HG02852 (cell line): ENCODE measurements at regions not wholly inside any gene's neighbourhood (a gene's known extent, or its start where the extent isn't known, plus 50 kb on each side); places are given as distances from the start of the nearest gene placed in this dataset.

Experiments
- ATAC-seq: cut with Tn5 transposase; IDR thresholded peaks from one replicate; pipeline ENCODE4 v1.9.1; 2021; ENCODE audit warnings: mild to moderate bottlenecking, moderate library complexity; ENCODE audit not compliant: unreplicated experiment

GRCh38 chr20:50415516-50416268 lies 94.5 kb upstream of the PTPN1 start:
- no peak for ATAC-seq

DNA sequence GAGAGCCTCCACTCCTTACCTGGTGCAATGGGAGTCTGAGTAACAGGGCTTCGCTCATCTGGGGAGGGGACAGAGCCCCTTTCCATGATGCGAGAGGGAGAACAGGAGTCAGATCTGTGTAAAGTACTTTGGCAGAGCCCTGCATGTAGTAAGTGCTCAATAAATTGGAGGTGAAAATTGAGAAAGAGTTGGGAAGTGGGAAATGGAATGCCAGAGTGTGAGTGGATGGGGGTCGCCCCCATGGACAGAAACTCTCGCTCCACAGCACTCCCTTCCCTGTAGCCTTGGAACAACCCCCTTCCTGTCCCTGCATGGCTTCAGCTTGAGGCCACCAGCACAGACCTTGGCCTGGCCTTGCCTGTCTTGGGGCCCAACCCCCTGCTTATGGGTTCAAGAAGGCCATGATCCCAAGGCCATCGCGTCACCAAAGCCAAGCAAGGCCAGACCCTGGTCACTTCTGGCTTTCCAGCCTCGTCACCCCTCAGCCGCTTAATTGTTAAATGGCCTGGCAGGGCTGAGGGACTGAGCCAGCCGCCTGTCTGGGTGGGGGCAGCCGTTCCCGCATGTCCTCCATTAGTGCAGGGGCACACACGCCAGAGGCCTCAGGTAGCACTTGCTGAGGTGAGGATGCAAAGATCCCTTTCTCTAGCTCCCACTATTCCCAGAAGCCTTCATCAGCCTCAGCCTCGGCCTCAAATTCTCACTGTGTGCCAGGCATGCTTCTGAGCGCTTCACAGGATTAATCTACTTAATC lies 93.7 kb upstream of the PTPN1 start:
- ATAC-seq, result no peak

- no peak for ATAC-seq
Observed at GRCh38 chr20:50417023-50417329, 93.2 kb upstream of the PTPN1 start.

DNA sequence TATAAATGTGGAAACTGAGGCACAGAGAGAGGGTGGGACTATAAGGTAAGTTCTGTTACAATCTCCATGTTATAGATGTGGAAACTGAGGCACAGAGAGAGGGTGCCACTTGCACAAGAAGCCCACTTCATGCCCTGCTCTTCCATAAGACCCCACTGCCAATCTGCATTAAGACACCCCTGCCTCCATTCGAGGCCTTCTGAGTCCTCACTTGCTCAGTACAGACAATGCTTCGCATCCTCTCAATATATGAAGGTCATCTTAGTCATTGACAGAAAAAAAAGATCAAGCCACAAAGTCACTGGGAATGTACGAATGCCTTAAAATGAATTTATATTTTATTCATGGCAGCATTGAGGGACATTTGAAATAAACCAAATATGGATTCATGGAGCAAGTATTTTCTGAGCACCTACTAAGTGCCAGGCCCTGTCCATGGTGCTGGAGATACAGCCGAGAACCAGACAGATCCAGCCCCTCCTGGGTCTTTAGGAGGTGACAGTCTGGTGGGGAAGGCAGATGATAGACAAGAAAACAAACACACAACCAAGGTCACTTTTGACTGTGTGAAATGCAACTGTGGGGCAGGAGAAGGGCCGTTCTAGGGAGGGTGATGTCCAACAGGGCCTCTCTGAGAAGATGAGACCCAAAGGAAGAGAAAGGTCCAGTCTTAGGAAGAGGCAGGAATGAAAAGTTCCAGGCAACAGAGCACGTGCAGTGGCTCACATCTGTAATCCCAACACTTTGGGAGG lies 92.5 kb upstream of the PTPN1 start:
- no peak for ATAC-seq

- ATAC-seq, result no peak
Observed at GRCh38 chr20:50418890-50419642, 91.1 kb upstream of the PTPN1 start.

- ATAC-seq, result no peak
Observed at GRCh38 chr20:50420380-50420779, 89.8 kb upstream of the PTPN1 start.

DNA sequence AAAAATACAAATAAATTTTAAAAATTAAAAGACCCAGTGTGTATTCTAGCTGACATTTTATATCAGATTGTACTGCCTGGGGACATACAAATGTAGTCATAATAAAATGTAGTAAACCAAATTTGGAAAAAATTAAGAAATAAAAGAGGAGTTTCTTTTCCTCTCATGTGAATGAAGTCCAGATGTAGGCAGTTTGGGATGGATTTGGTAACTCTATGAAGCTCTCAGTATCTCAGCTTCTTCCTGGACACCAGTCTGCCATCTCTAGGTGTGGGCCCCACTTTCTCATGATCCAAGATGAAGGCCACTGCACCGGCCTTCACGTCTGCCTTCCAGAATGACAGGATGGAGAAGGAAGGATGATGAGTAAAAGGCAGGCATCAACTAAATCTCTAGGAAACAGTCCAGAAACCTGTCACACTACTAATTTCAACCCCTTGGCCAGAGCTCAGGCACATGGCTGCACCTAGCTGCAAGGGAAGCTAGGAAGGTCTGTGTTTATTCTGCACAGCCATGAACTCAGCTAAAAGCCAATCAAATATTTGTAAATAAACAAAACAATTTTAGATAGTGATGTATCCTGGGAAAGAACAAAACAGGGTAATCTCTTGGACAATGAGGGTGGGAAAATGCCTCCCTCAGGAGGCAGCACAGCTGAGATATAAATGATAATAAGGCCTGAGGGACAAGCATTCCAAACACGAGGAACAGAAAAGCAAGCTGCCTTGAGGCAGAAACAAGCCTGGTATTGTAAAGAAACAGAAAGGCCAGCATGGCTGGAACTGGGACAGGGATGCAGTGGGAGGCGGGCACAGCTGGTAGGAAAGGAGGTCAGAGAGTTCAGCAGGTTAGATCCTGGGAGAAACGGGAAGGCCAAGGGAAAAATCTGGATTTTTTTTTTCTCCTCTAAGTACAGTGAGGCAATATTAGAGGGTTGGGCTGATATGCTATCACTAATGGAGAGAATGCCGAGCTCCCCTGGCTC lies 88.5 kb upstream of the PTPN1 start:
- ATAC-seq, result no peak

GRCh38 chr20:50423758-50424157 lies 86.4 kb upstream of the PTPN1 start:
- ATAC-seq, result no peak

DNA sequence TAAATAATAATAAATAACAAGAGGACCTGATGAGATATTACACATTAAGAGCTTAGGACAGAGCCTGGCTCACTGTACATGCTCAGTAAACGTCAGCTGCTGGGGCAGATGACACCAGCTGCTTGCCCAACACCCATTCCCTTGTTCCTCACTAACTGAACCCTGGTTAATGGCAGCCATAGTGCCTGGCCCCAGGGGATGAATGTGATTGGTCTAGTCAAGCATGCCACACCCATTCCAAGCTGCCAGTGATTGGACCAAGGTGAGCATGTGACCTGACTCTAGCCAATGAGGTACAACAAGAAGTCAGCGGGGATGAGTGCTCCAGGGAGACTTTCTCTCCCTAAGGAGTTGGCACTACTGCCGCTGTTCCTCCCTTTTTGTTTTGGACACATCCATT lies 85.1 kb upstream of the PTPN1 start:
- ATAC-seq, result no peak

DNA sequence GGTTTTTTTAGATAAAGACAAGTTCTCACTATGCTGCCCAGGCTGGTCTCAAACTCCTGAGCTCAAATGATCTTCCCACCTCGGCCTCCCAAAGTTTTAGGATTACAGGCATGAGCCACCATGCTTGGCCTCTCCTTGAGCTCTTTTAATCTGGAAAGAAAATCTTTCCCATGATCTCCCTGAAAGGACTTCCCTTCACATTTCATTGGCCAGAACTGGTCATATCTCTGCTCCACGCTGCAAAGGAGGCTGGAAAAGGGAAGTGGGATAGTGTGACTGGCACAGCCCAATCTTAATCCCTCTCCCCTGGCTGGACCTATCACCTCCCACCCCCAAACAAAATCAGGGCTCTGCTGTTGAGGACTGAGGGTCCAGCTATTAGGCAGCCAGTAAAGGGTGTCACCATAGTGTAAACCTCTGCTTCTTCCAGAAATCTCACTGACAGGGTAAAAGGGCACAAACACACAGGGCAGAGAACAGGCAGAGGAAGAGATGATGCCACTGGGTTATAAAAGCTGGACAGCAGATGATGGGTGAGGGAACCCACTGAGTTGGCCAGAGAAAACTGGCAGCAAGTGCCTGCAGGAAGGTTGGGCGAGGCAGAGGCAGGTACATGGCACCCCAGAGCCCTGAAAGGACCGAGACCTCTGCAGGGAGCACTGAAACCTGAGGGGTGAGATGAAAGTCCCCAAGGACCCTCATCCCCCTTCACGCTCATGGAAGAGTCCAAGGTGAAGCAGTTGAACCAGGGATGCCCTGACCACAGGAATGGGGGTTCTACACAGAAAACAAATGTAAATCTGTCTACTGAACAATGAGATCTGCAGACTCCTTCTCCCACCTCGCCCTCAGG lies 83.1 kb upstream of the PTPN1 start:
- ATAC-seq, result no peak

DNA sequence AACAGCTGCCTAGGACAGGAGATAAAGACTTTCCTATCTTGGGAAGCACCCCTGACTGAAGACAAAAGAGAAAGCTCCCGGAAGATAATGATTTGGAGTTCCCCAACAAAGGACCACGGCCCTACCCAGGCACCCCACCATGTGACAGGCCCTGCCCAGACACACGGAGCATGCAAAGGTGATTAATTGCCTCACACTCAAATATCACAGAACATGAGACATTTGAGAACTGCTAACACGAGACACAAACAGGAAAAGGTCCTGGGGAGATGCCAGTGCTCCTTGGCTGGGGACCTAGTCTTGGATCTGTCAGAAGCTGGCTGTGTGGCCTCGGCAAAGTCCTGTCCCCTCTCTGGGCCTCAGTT lies 82.5 kb upstream of the PTPN1 start:
- no peak for ATAC-seq

DNA sequence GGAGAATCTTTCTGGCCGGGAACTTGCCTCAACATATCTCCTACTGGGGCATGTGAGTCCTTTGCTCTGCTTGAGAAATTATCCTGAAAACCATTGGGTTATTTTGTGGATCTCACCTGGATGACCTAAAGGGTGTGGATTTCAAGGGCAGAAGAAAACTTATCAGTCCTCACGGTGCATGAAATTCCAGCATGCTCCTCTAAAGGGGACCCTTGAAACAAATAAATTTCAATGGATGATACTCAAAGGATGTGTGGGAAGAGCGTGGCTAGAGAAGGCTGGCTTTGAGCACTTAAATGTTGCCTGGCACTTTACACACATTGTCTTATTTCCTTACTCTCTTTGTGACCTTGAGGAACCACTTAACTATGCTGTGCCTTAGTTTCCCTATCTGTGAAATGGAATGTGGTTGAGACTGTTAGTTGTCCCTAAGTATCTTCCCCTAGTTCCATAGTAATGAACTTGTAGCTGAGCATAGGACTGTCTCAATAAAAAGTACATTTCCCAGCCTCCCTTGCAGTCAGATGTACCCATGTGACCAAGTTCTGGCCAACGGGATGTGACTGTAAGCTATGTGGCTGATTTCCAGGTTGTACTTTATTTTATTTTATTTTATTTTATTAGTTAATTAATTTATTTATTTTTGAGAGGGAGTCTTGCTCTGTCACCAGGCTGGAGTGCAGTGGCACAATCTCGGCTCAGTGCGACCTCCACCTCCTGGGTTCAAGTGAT lies 81.9 kb upstream of the PTPN1 start:
- ATAC-seq, result no peak

DNA sequence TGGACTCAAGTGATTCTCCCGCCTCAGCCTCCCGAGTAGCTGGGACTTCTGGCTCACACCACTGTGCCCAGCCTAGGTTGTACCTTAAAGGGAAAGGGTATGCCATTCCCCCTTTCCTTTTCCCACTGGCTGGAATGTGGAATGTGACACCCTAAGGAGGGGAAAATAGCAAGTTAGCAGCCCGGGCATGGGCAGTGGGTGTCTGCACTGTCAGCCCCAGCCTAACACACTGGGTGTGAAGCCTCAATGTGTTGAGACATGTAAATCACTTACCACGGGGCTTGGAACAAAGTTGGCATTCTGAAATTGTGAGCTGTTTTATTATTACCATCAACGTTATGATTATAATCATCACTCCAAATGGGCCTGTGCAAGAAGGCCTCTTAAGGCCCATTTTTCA lies 80.8 kb upstream of the PTPN1 start:
- no peak for ATAC-seq

- no peak for ATAC-seq
Observed at GRCh38 chr20:50431066-50431450, 79.1 kb upstream of the PTPN1 start.

DNA sequence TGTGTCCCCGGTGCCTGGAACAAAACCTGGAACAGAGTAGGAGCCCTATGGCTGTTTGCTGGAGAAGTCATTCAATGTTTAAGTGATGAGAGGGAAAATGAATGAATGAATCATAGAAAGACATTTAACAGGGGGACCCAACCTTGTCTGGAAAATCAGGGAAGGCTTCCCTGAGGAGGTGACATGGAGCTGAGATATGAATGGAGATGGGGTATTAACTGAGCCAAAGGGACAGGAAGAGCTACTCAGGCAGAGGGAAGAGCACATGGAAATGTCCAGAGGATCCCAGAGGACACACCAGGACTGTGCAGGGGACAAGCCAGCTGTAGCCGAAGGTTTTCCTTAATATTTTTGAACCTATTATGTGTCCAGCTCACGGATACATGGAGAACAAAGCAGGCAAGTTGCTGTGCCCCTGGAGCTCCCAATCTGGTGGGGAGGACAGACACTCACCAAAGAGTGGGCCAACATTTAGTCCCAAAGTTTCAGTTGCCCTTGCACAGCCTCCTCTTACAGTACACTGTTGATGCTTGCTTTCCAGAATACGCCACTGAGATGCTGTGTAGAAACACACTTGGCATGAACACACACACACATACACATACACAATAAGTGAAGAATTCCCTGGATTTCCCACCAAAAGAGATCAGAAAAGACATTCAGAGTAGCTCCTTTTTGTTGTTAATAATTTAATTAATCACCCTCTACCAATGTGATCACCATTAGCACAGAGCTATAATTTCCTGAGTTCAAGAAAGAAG lies 77.0 kb upstream of the PTPN1 start:
- ATAC-seq, result no peak

- ATAC-seq, result no peak
Observed at GRCh38 chr20:50434321-50434652, 75.9 kb upstream of the PTPN1 start.

DNA sequence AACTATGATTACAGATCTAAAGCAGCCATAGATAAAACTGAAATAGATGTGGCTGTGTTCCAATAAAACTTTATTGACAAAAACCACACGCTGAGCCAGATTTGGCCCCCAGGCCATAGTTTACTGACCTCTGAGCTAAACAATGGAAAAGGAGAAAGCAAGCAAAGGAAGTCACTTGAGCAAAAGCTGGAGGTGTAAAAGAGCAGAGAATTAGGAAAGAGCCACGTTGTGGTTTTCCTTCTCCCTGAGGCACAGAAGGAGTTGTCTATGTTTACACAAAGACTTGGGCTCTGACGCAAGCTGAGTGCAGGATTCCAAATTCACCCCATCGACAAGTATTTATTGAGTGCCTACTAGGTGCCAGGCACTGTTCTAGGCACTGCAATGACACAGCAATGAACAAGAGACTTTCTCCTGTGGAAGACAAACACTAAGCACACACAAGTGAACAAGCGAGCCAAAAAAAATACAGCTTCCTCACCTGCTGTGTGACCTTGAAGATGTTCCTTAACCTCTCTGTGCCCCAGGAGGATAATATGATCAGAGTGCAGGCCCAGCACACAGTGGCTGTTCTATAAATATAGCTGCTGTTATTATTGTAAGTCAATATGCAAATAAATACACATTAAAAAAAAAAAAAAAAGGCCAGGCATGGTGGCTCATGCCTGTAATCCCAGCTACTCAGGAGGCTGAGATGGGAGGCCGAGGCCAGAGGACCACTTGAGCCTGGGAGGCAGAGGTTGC lies 75.4 kb upstream of the PTPN1 start:
- no peak for ATAC-seq
